ENCODE measurements at regions not wholly inside any gene's neighbourhood (a gene's known extent, or its start where the extent isn't known, plus 50 kb on each side); places are given as distances from the start of the nearest gene placed in this dataset.

- no peak for DNase-seq (ENCODE audit: low read depth)
- TF ChIP-seq CTCF (IDR thresholded peaks at IDR 0.05; ENCODE audit: low read depth, low read length, missing control alignments): no peak
- no peak overlapping the region for H3K4me3 ChIP-seq (ENCODE audit: low read depth, low read length)
- in situ Hi-C loops (cut with HindIII; ENCODE audit: low sequenced_read_pairs): no loop called here
These were observed 2549.4 kb downstream of the PCDH9 start for GRCh38 chr13:64680739-64681138.

GRCh38 chr13:64675255-64675892, 2554.8 kb downstream of the PCDH9 start:
- no peak overlapping the region for H3K4me3 ChIP-seq (ENCODE audit: low read depth, low read length)
- no peak for TF ChIP-seq CTCF (IDR thresholded peaks at IDR 0.05; ENCODE audit: low read depth, low read length, missing control alignments)
- in situ Hi-C loops (cut with HindIII; ENCODE audit: low sequenced_read_pairs): no loop called here
- DNase-seq (ENCODE audit: low read depth): peak; percentile 4

GRCh38 chr13:64674126-64674525, 2556.0 kb downstream of the PCDH9 start:
- no peak overlapping the region for H3K4me3 ChIP-seq (ENCODE audit: low read depth, low read length)
- no peak for DNase-seq (ENCODE audit: low read depth)
- in situ Hi-C loops (cut with HindIII; ENCODE audit: low sequenced_read_pairs): no loop called here
- TF ChIP-seq CTCF (IDR thresholded peaks at IDR 0.05; ENCODE audit: low read depth, low read length, missing control alignments): no peak

- no peak for DNase-seq (ENCODE audit: low read depth)
- in situ Hi-C loops (cut with HindIII; ENCODE audit: low sequenced_read_pairs): no loop called here
- H3K4me3 ChIP-seq (ENCODE audit: low read depth, low read length): no peak overlapping the region
- TF ChIP-seq CTCF (IDR thresholded peaks at IDR 0.05; ENCODE audit: low read depth, low read length, missing control alignments): no peak
These were observed 2557.4 kb downstream of the PCDH9 start for GRCh38 chr13:64672751-64673150.

GRCh38 chr13:64662887-64663593, 2567.1 kb downstream of the PCDH9 start:
- in situ Hi-C loops (cut with HindIII; ENCODE audit: low sequenced_read_pairs): no loop called here
- H3K4me3 ChIP-seq (ENCODE audit: low read depth, low read length): no peak overlapping the region
- DNase-seq (ENCODE audit: low read depth): no peak
- no peak for TF ChIP-seq CTCF (IDR thresholded peaks at IDR 0.05; ENCODE audit: low read depth, low read length, missing control alignments)

GRCh38 chr13:64648293-64648692, 2581.8 kb downstream of the PCDH9 start:
- no peak for TF ChIP-seq CTCF (IDR thresholded peaks at IDR 0.05; ENCODE audit: low read depth, low read length, missing control alignments)
- no peak overlapping the region for H3K4me3 ChIP-seq (ENCODE audit: low read depth, low read length)
- DNase-seq (ENCODE audit: low read depth): no peak
- in situ Hi-C loops (cut with HindIII; ENCODE audit: low sequenced_read_pairs): no loop called here
